NCI-H510A (cell line): ENCODE measurements at regions not wholly inside any gene's neighbourhood (a gene's known extent, or its start where the extent isn't known, plus 50 kb on each side); places are given as distances from the start of the nearest gene placed in this dataset.
"Not testable (repeated sequence)": the region's sequence is repeated elsewhere in the genome, so short reads cannot be mapped to it uniquely, and the experiment has no call there.

ENCODE experiments used
- DNase-seq: peaks from one replicate; lab custom pipeline; 2025; lab: John Stamatoyannopoulos, UW

GRCh38 chr3:193803288-193803687 lies 210.3 kb downstream of the OPA1 start:
- DNase-seq, result no peak

- peak; percentile 53 for DNase-seq
These were observed 212.4 kb downstream of the OPA1 start for GRCh38 chr3:193805448-193805847.

- no peak for DNase-seq
These were observed 215.3 kb downstream of the OPA1 start for GRCh38 chr3:193808317-193808716.

- DNase-seq, result no peak
These were observed 216.1 kb downstream of the OPA1 start for GRCh38 chr3:193809106-193809505.

- no peak for DNase-seq
These were observed 219.2 kb downstream of the OPA1 start for GRCh38 chr3:193812078-193812725.

- no peak for DNase-seq
These were observed 219.9 kb downstream of the OPA1 start for GRCh38 chr3:193812791-193813500.

GRCh38 chr3:193813501-193813830 lies 220.5 kb downstream of the OPA1 start:
- no peak for DNase-seq

- DNase-seq, result no peak
These were observed 221.3 kb downstream of the OPA1 start for GRCh38 chr3:193814166-193814892.

- DNase-seq, result no peak
These were observed 222.4 kb downstream of the OPA1 start for GRCh38 chr3:193815246-193816027.

- no peak for DNase-seq
These were observed 223.0 kb downstream of the OPA1 start for GRCh38 chr3:193816028-193816395.

GRCh38 chr3:193816656-193817311 lies 223.8 kb downstream of the OPA1 start:
- peak; percentile 36 for DNase-seq

- DNase-seq, result no peak
These were observed 226.4 kb downstream of the OPA1 start for GRCh38 chr3:193819117-193820010.

- no peak for DNase-seq
These were observed 228.2 kb downstream of the OPA1 start for GRCh38 chr3:193821151-193821668.

- no peak for DNase-seq
These were observed 229.6 kb downstream of the OPA1 start for GRCh38 chr3:193822492-193823212.

- DNase-seq, result not testable (repeated sequence)
These were observed 230.2 kb downstream of the OPA1 start for GRCh38 chr3:193823213-193823605.

GRCh38 chr3:193824365-193824764 lies 231.4 kb downstream of the OPA1 start:
- DNase-seq, result no peak

- no peak for DNase-seq
These were observed 232.6 kb downstream of the OPA1 start for GRCh38 chr3:193825617-193826016.

GRCh38 chr3:193826159-193826795 lies 233.3 kb downstream of the OPA1 start:
- no peak for DNase-seq

- DNase-seq, result peak; percentile 48
These were observed 234.1 kb downstream of the OPA1 start for GRCh38 chr3:193827040-193827669.
